ENCODE measurements at regions not wholly inside any gene's neighbourhood (a gene's known extent, or its start where the extent isn't known, plus 50 kb on each side); places are given as distances from the start of the nearest gene placed in this dataset.

- no peak overlapping the region for H3K9ac ChIP-seq (ENCODE audit: low read depth, low read length)
- WGBS, result 85% methylated on average over 7 of the region's 7 CpGs
- peaks cover 10% of the 10 kb centered on the region for H3K4me1 ChIP-seq (ENCODE audit: insufficient read depth, low read length)
- H3K27ac ChIP-seq (ENCODE audit: low read depth, low read length), result no peak overlapping the region; the same call in 1 of the 2 replicates
- no peaks in the 10 kb centered on the region for H3K9me3 ChIP-seq (ENCODE audit: insufficient read depth, low read depth, low read length)
- H3K4me3 ChIP-seq (ENCODE audit: low read length), result no peak overlapping the region
- no peaks in the 10 kb centered on the region for H3K27me3 ChIP-seq (ENCODE audit: insufficient read depth, low read length)
- no peaks in the 10 kb centered on the region for H3K36me3 ChIP-seq (ENCODE audit: insufficient read depth, low read length)
Observed at GRCh38 chr6:87995461-87995860, 52.2 kb upstream of the SPACA1 start.

DNA sequence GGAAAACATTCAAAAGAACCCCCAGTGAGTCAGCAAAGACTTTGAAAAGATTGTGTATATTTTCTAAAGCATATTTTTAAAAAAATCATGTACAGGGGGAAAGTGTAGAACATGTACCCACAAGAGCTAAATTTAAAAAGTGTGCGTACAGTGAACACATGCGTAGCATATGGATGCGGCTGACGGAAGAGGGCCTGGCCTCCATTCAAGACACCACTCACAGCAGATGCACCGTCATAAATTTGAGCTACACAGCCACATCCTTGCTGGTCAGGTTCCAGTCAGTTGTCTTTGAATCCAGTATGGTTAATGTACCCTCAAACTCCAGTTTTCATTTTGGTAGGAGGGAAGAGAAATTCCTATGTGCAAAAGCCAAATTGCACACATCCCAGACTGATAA is 54.3 kb upstream of the SPACA1 start:
- Histone ChIP-seq H3K9me3 (ENCODE audit: insufficient read depth, low read depth, low read length) (no peaks in the 10 kb centered on the region), H3K27ac (ENCODE audit: low read depth, low read length) (no peak overlapping the region), H3K27me3 (ENCODE audit: insufficient read depth, low read length) (no peaks in the 10 kb centered on the region), H3K36me3 (ENCODE audit: insufficient read depth, low read length) (no peaks in the 10 kb centered on the region), H3K4me1 (ENCODE audit: insufficient read depth, low read length) (peaks cover 10% of the 10 kb centered on the region), H3K9ac (ENCODE audit: low read depth, low read length) (no peak overlapping the region), H3K4me3 (ENCODE audit: low read length) (no peak overlapping the region)
- 95% methylated on average over 5 of the region's 5 CpGs for WGBS

DNA sequence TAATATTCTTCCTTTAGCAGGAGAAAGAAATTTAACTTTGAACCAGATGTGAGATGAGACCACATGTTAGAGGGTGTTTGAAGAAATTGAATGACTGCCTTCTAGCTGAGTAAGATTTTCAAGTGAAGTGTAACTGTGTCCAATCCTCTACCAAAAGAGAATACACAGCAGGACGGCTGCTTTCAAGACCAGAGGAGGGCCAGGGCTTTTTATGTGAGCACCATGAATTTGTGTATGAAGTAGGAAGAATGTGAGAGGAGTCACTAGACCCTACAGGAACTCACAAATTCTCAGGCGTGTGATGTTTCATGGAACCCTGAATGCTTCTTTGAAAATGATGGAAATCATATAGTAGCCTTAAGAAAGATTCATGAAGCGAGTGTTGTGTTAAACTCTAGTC is 56.8 kb upstream of the SPACA1 start:
- Histone ChIP-seq H3K9me3 (ENCODE audit: insufficient read depth, low read depth, low read length) (no peaks in the 10 kb centered on the region), H3K4me1 (ENCODE audit: insufficient read depth, low read length) (peaks cover 10% of the 10 kb centered on the region), H3K4me3 (ENCODE audit: low read length) (no peak overlapping the region), H3K36me3 (ENCODE audit: insufficient read depth, low read length) (no peaks in the 10 kb centered on the region), H3K9ac (ENCODE audit: low read depth, low read length) (no peak overlapping the region), H3K27me3 (ENCODE audit: insufficient read depth, low read length) (no peaks in the 10 kb centered on the region), H3K27ac (ENCODE audit: low read depth, low read length) (no peak overlapping the region)
- 78% methylated on average over 3 of the region's 3 CpGs for WGBS

- no peak overlapping the region for H3K27ac ChIP-seq (ENCODE audit: low read depth, low read length)
- no peaks in the 10 kb centered on the region for H3K27me3 ChIP-seq (ENCODE audit: insufficient read depth, low read length)
- no peaks in the 10 kb centered on the region for H3K4me1 ChIP-seq (ENCODE audit: insufficient read depth, low read length)
- no peak overlapping the region for H3K9ac ChIP-seq (ENCODE audit: low read depth, low read length)
- H3K36me3 ChIP-seq (ENCODE audit: insufficient read depth, low read length), result no peaks in the 10 kb centered on the region
- no peaks in the 10 kb centered on the region for H3K9me3 ChIP-seq (ENCODE audit: insufficient read depth, low read depth, low read length)
- H3K4me3 ChIP-seq (ENCODE audit: low read length), result no peak overlapping the region
Observed at GRCh38 chr6:87982134-87982533, 65.5 kb upstream of the SPACA1 start.

DNA sequence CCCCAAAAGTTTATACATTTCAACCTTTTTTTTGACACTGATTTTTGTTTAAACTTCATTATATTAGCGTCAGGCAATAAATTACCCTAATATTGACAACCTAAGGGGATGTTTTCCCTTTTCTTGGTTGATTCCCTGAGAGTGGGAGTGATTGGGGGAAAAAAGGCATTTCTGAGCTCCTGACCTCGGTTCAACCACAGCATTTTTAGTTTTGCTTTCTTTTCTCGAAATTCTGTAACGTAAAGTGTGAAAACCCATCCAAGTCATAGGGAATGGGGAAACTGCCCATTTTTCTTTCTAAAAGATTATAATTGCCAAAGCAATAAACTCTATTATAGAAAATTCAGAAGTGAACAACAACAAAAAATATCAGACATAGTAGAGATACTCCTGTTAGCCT is 67.9 kb upstream of the SPACA1 start:
- no peaks in the 10 kb centered on the region for H3K9me3 ChIP-seq (ENCODE audit: insufficient read depth, low read depth, low read length)
- H3K36me3 ChIP-seq (ENCODE audit: insufficient read depth, low read length), result no peaks in the 10 kb centered on the region
- H3K9ac ChIP-seq (ENCODE audit: low read depth, low read length), result no peak overlapping the region
- 92% methylated on average over 3 of the region's 4 CpGs for WGBS
- no peak overlapping the region for H3K27ac ChIP-seq (ENCODE audit: low read depth, low read length)
- no peaks in the 10 kb centered on the region for H3K4me1 ChIP-seq (ENCODE audit: insufficient read depth, low read length)
- H3K4me3 ChIP-seq (ENCODE audit: low read length), result no peak overlapping the region
- H3K27me3 ChIP-seq (ENCODE audit: insufficient read depth, low read length), result no peaks in the 10 kb centered on the region

GRCh38 chr6:87976616-87977015 is 71.0 kb upstream of the SPACA1 start:
- no peak overlapping the region for H3K27ac ChIP-seq (ENCODE audit: low read depth, low read length)
- H3K4me1 ChIP-seq (ENCODE audit: insufficient read depth, low read length), result no peaks in the 10 kb centered on the region
- no peak overlapping the region for H3K9ac ChIP-seq (ENCODE audit: low read depth, low read length)
- H3K27me3 ChIP-seq (ENCODE audit: insufficient read depth, low read length), result no peaks in the 10 kb centered on the region
- H3K36me3 ChIP-seq (ENCODE audit: insufficient read depth, low read length), result no peaks in the 10 kb centered on the region
- WGBS, result 98% methylated on average over 3 of the region's 3 CpGs
- H3K4me3 ChIP-seq (ENCODE audit: low read length), result no peak overlapping the region
- no peaks in the 10 kb centered on the region for H3K9me3 ChIP-seq (ENCODE audit: insufficient read depth, low read depth, low read length)

GRCh38 chr6:87975561-87975960 is 72.1 kb upstream of the SPACA1 start:
- Histone ChIP-seq H3K9ac (ENCODE audit: low read depth, low read length) (no peak overlapping the region), H3K36me3 (ENCODE audit: insufficient read depth, low read length) (no peaks in the 10 kb centered on the region), H3K27ac (ENCODE audit: low read depth, low read length) (no peak overlapping the region), H3K4me1 (ENCODE audit: insufficient read depth, low read length) (no peaks in the 10 kb centered on the region), H3K9me3 (ENCODE audit: insufficient read depth, low read depth, low read length) (no peaks in the 10 kb centered on the region), H3K27me3 (ENCODE audit: insufficient read depth, low read length) (no peaks in the 10 kb centered on the region), H3K4me3 (ENCODE audit: low read length) (no peak overlapping the region)
- WGBS, result 93% methylated on average over 2 of the region's 2 CpGs

- no peak overlapping the region for H3K27ac ChIP-seq (ENCODE audit: low read depth, low read length)
- no peaks in the 10 kb centered on the region for H3K36me3 ChIP-seq (ENCODE audit: insufficient read depth, low read length)
- no peaks in the 10 kb centered on the region for H3K9me3 ChIP-seq (ENCODE audit: insufficient read depth, low read depth, low read length)
- no peak overlapping the region for H3K4me3 ChIP-seq (ENCODE audit: low read length)
- peaks cover 14% of the 10 kb centered on the region for H3K4me1 ChIP-seq (ENCODE audit: insufficient read depth, low read length)
- H3K27me3 ChIP-seq (ENCODE audit: insufficient read depth, low read length), result 0 out of 2 replicates have a peak, but pooled peaks cover 6% of the 10 kb centered on the region
- H3K9ac ChIP-seq (ENCODE audit: low read depth, low read length), result no peak overlapping the region
Observed at GRCh38 chr6:87972279-87972678, 75.4 kb upstream of the SPACA1 start.

DNA sequence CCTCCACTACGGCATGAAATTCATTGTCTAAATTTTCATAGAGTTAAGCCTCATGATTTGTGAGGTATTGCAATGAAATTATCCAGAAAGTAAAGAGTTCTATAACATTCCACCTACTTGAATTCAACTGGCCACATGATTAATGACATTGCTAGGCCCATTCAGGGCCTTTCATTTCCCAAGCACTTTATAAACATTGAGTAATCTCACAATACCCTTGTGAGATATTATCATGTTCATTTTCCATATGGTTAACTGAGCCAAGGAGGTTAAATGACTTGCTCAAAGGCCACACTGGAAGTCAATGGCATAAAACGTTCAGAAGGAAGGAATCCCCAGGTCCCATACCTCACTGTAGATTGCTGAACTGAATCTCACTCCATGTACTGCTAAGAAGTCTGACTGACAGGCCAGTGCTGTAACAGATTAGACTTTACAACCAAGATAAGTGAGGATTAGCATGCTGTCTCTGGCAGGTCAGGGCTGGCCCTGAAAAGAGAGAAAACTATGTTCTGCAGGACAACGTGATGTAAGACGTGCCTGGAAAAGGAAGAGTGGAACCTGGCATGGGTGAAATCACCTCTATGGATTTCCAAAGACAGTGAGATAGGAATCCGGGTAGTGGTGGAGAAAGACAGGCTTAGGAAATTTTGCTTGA is 75.9 kb upstream of the SPACA1 start:
- Histone ChIP-seq H3K9me3 (ENCODE audit: insufficient read depth, low read depth, low read length) (no peaks in the 10 kb centered on the region), H3K4me3 (ENCODE audit: low read length) (no peak overlapping the region), H3K9ac (ENCODE audit: low read depth, low read length) (no peak overlapping the region), H3K27ac (ENCODE audit: low read depth, low read length) (no peak overlapping the region), H3K4me1 (ENCODE audit: insufficient read depth, low read length) (peaks cover 14% of the 10 kb centered on the region), H3K36me3 (ENCODE audit: insufficient read depth, low read length) (no peaks in the 10 kb centered on the region), H3K27me3 (ENCODE audit: insufficient read depth, low read length) (0 out of 2 replicates have a peak, but pooled peaks cover 8% of the 10 kb centered on the region)
- 88% methylated on average over 5 of the region's 5 CpGs for WGBS

DNA sequence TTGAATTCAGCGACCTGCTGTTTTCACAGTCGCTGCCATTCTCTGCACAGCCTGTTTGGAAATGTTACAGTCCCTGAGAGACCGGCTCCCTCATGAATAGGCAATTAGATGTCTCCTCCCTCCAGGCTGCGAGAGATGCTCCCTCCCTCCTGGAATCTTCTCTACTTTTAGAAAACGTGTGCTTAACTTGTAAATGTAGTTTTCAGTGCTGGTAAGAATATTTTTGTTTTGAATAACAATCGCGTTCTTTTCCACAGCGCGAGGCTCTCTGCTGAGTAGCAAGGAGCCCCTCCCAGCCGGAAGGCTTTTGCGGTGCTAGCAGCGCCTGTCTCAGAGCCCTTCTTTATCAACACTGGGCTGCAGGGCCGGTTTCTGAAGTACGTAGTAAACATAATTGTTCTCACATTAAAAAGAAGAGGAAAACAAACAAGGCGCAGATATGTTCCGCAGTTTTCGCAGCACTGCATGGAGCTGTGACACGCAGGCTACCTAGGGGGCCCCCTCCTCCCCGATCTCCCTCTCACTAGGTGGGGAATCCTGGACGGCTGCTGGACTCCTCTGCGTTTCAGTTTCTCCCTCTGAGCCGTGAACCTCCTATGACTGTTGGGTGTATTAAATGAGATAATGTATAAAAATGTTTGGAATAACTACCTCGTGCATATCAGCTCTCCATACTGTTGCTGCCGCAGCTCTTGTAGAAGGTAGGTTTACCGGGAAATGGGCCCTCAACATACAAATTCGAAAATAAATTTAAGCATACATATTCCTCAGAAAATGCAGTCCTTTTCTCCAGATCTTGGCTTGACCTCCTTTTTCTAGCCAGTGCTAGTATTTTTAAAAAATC is 79.0 kb upstream of the SPACA1 start:
- Histone ChIP-seq H3K36me3 (ENCODE audit: insufficient read depth, low read length) (no peaks in the 10 kb centered on the region), H3K27me3 (ENCODE audit: insufficient read depth, low read length) (0 out of 2 replicates have a peak, but pooled peaks cover 8% of the 10 kb centered on the region), H3K9me3 (ENCODE audit: insufficient read depth, low read depth, low read length) (no peaks in the 10 kb centered on the region), H3K27ac (ENCODE audit: low read depth, low read length) (no peak overlapping the region), H3K9ac (ENCODE audit: low read depth, low read length) (peak overlapping the region; percentile 31; the same call in 1 of the 2 replicates), H3K4me1 (ENCODE audit: insufficient read depth, low read length) (peaks cover 14% of the 10 kb centered on the region), H3K4me3 (ENCODE audit: low read length) (peak overlapping the region; percentile 58)
- 18% methylated on average over 24 of the region's 26 CpGs for WGBS

DNA sequence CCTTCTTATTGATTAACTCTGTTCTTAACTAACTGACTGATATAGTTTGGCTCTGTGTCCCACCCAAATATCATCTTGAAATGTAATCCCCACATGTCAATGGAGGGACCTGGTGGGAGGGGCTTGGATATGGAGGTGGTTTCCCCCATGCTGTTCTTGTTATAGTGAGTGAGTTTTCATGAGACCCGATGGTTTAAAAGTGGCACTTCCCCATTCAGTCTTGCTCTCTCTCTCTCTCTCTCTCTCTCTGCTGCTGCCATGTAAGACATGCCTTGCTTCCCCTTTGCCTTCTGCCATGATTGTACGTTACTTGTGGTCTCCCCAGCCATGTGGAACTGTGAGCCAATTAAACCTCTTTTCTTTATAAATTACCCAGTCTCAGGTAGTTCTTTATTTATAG is 81.8 kb upstream of the SPACA1 start:
- no peaks in the 10 kb centered on the region for H3K36me3 ChIP-seq (ENCODE audit: insufficient read depth, low read length)
- no peak overlapping the region for H3K9ac ChIP-seq (ENCODE audit: low read depth, low read length)
- no peak overlapping the region for H3K4me3 ChIP-seq (ENCODE audit: low read length)
- peaks cover 14% of the 10 kb centered on the region for H3K4me1 ChIP-seq (ENCODE audit: insufficient read depth, low read length)
- H3K27me3 ChIP-seq (ENCODE audit: insufficient read depth, low read length), result 0 out of 2 replicates have a peak, but pooled peaks cover 8% of the 10 kb centered on the region
- H3K27ac ChIP-seq (ENCODE audit: low read depth, low read length), result no peak overlapping the region
- no peaks in the 10 kb centered on the region for H3K9me3 ChIP-seq (ENCODE audit: insufficient read depth, low read depth, low read length)
- 85% methylated on average over 2 of the region's 2 CpGs for whole genome bisulfite sequencing

All from HUES64 (cell line).